ENCODE measurements at regions not wholly inside any gene's neighbourhood (a gene's known extent, or its start where the extent isn't known, plus 50 kb on each side); places are given as distances from the start of the nearest gene placed in this dataset.

- Histone ChIP-seq H3K4me3 (ENCODE audit: low read depth in 1 of 2, low read length in 2 of 2) (no peak overlapping the region), H3K4me1 (ENCODE audit: control insufficient read depth in 2 of 2, insufficient read depth in 2 of 2, low read length in 1 of 2) (no peaks in the 10 kb centered on the region), H3K27ac (ENCODE audit: low read depth in 2 of 2, low read length in 1 of 2) (no peak overlapping the region), H3K27me3 (ENCODE audit: control insufficient read depth in 1 of 2, insufficient read depth in 2 of 2, low read length in 2 of 2) (no peaks in the 10 kb centered on the region), H3K36me3 (ENCODE audit: control insufficient read depth in 2 of 2, insufficient read depth in 2 of 2, low read length in 1 of 2) (no peaks in the 10 kb centered on the region), H3K9me3 (ENCODE audit: control insufficient read depth in 2 of 2, insufficient read depth in 1 of 2, low read depth in 1 of 2, low read length in 1 of 2) (no peaks in the 10 kb centered on the region)
- WGBS, 2 donors, result 77 to 78% methylated on average over 3 of the region's 3 CpGs
Measured at GRCh38 chr15:72983801-72984545, 68.3 kb upstream of the NEO1 start.

DNA sequence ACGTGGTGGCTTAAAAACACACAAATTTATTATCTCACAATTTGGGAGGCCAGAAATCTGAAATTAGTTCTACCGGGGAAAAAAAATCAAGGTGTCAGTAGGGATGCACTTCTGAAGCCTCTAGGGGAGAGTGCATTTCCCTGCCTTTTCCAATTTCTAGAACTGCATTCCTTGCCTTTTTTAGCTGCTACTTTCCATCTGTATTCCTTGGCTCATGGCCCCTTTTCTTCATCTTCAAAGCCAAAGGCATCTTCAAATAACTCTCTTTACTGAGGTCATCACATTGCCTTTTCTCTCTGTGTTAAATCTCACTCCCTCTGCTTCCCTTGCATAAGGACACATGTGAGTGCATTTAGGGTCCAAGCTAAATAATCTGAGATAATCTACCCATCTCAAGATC, 69.5 kb upstream of the NEO1 start:
- WGBS, 2 donors, result 54 to 58% methylated on average over 2 of the region's 2 CpGs
- no peaks in the 10 kb centered on the region for H3K4me1 ChIP-seq (ENCODE audit: control insufficient read depth in 2 of 2, insufficient read depth in 2 of 2, low read length in 1 of 2)
- no peaks in the 10 kb centered on the region for H3K36me3 ChIP-seq (ENCODE audit: control insufficient read depth in 2 of 2, insufficient read depth in 2 of 2, low read length in 1 of 2)
- no peaks in the 10 kb centered on the region for H3K9me3 ChIP-seq (ENCODE audit: control insufficient read depth in 2 of 2, insufficient read depth in 1 of 2, low read depth in 1 of 2, low read length in 1 of 2)
- no peak overlapping the region for H3K4me3 ChIP-seq (ENCODE audit: low read depth in 1 of 2, low read length in 2 of 2)
- no peak overlapping the region for H3K27ac ChIP-seq (ENCODE audit: low read depth in 2 of 2, low read length in 1 of 2)
- no peaks in the 10 kb centered on the region for H3K27me3 ChIP-seq (ENCODE audit: control insufficient read depth in 1 of 2, insufficient read depth in 2 of 2, low read length in 2 of 2)

- H3K4me3 ChIP-seq (ENCODE audit: low read depth in 1 of 2, low read length in 2 of 2), result no peak overlapping the region
- no peaks in the 10 kb centered on the region for H3K27me3 ChIP-seq (ENCODE audit: control insufficient read depth in 1 of 2, insufficient read depth in 2 of 2, low read length in 2 of 2)
- no peaks in the 10 kb centered on the region for H3K36me3 ChIP-seq (ENCODE audit: control insufficient read depth in 2 of 2, insufficient read depth in 2 of 2, low read length in 1 of 2)
- no peak overlapping the region for H3K27ac ChIP-seq (ENCODE audit: low read depth in 2 of 2, low read length in 1 of 2)
- WGBS, 2 donors, result 59 to 73% methylated on average over 1 of the region's 1 CpG
- no peaks in the 10 kb centered on the region for H3K9me3 ChIP-seq (ENCODE audit: control insufficient read depth in 2 of 2, insufficient read depth in 1 of 2, low read depth in 1 of 2, low read length in 1 of 2)
- no peaks in the 10 kb centered on the region for H3K4me1 ChIP-seq (ENCODE audit: control insufficient read depth in 2 of 2, insufficient read depth in 2 of 2, low read length in 1 of 2)
Measured at GRCh38 chr15:72980661-72981060, 71.6 kb upstream of the NEO1 start.

- Histone ChIP-seq H3K27me3 (ENCODE audit: control insufficient read depth in 1 of 2, insufficient read depth in 2 of 2, low read length in 2 of 2) (no peaks in the 10 kb centered on the region), H3K4me3 (ENCODE audit: low read depth in 1 of 2, low read length in 2 of 2) (no peak overlapping the region), H3K36me3 (ENCODE audit: control insufficient read depth in 2 of 2, insufficient read depth in 2 of 2, low read length in 1 of 2) (no peaks in the 10 kb centered on the region), H3K27ac (ENCODE audit: low read depth in 2 of 2, low read length in 1 of 2) (no peak overlapping the region), H3K9me3 (ENCODE audit: control insufficient read depth in 2 of 2, insufficient read depth in 1 of 2, low read depth in 1 of 2, low read length in 1 of 2) (no peaks in the 10 kb centered on the region), H3K4me1 (ENCODE audit: control insufficient read depth in 2 of 2, insufficient read depth in 2 of 2, low read length in 1 of 2) (no peaks in the 10 kb centered on the region)
- 67 to 74% methylated on average over 5 of the region's 5 CpGs for WGBS, 2 donors
Measured at GRCh38 chr15:72979791-72980190, 72.5 kb upstream of the NEO1 start.

GRCh38 chr15:72979308-72979707, 73.0 kb upstream of the NEO1 start:
- Histone ChIP-seq H3K4me3 (ENCODE audit: low read depth in 1 of 2, low read length in 2 of 2) (no peak overlapping the region), H3K9me3 (ENCODE audit: control insufficient read depth in 2 of 2, insufficient read depth in 1 of 2, low read depth in 1 of 2, low read length in 1 of 2) (no peaks in the 10 kb centered on the region), H3K27ac (ENCODE audit: low read depth in 2 of 2, low read length in 1 of 2) (no peak overlapping the region), H3K27me3 (ENCODE audit: control insufficient read depth in 1 of 2, insufficient read depth in 2 of 2, low read length in 2 of 2) (no peaks in the 10 kb centered on the region), H3K36me3 (ENCODE audit: control insufficient read depth in 2 of 2, insufficient read depth in 2 of 2, low read length in 1 of 2) (no peaks in the 10 kb centered on the region), H3K4me1 (ENCODE audit: control insufficient read depth in 2 of 2, insufficient read depth in 2 of 2, low read length in 1 of 2) (no peaks in the 10 kb centered on the region)
- WGBS, 2 donors, result 66 to 76% methylated on average over 4 to 5 of the region's 5 CpGs

- WGBS, 2 donors, result 86 to 88% methylated on average over 5 of the region's 5 CpGs
Measured at GRCh38 chr15:72978223-72978622, 74.0 kb upstream of the NEO1 start.

DNA sequence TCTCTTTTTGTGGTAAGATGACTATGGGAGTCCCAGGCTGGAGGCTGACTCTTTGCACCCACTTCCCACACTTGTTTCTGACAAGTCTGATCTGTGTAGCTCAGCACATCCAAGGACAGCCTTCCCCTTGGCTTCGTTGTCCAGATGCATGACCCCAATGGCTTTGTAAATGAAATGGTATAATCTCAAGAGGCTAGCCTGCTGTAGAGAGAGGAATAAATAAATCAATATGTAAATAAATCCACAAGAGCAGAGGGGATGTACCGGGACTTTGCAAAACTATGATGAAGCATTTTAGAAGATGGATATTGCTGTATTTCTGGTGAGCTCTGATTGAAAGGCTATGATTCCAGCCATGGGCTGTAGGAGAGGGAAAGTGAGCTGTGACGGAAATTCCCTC, 79.9 kb upstream of the NEO1 start:
- Histone ChIP-seq H3K4me1 (ENCODE audit: control insufficient read depth in 2 of 2, insufficient read depth in 2 of 2, low read length in 1 of 2) (peaks cover 0 to 2% of the 10 kb centered on the region in 2 donors), H3K9me3 (ENCODE audit: control insufficient read depth in 2 of 2, insufficient read depth in 1 of 2, low read depth in 1 of 2, low read length in 1 of 2) (no peaks in the 10 kb centered on the region), H3K4me3 (ENCODE audit: low read depth in 1 of 2, low read length in 2 of 2) (no peak overlapping the region), H3K27me3 (ENCODE audit: control insufficient read depth in 1 of 2, insufficient read depth in 2 of 2, low read length in 2 of 2) (no peaks in the 10 kb centered on the region), H3K36me3 (ENCODE audit: control insufficient read depth in 2 of 2, insufficient read depth in 2 of 2, low read length in 1 of 2) (no peaks in the 10 kb centered on the region), H3K27ac (ENCODE audit: low read depth in 2 of 2, low read length in 1 of 2) (no peak overlapping the region)
- 73 to 75% methylated on average over 3 of the region's 3 CpGs for WGBS, 2 donors

More at GRCh38 chr15:72978223-72978622, 74.0 kb upstream of the NEO1 start:
- H3K27ac ChIP-seq (ENCODE audit: low read depth in 2 of 2, low read length in 1 of 2), result no peak overlapping the region
- H3K4me3 ChIP-seq (ENCODE audit: low read depth in 1 of 2, low read length in 2 of 2), result no peak overlapping the region
- H3K4me1 ChIP-seq (ENCODE audit: control insufficient read depth in 2 of 2, insufficient read depth in 2 of 2, low read length in 1 of 2), result no peaks in the 10 kb centered on the region
- no peaks in the 10 kb centered on the region for H3K27me3 ChIP-seq (ENCODE audit: control insufficient read depth in 1 of 2, insufficient read depth in 2 of 2, low read length in 2 of 2)
- H3K36me3 ChIP-seq (ENCODE audit: control insufficient read depth in 2 of 2, insufficient read depth in 2 of 2, low read length in 1 of 2), result no peaks in the 10 kb centered on the region
- H3K9me3 ChIP-seq (ENCODE audit: control insufficient read depth in 2 of 2, insufficient read depth in 1 of 2, low read depth in 1 of 2, low read length in 1 of 2), result no peaks in the 10 kb centered on the region

- Histone ChIP-seq H3K27ac (ENCODE audit: low read depth in 2 of 2, low read length in 1 of 2) (no peak overlapping the region), H3K36me3 (ENCODE audit: control insufficient read depth in 2 of 2, insufficient read depth in 2 of 2, low read length in 1 of 2) (no peaks in the 10 kb centered on the region), H3K9me3 (ENCODE audit: control insufficient read depth in 2 of 2, insufficient read depth in 1 of 2, low read depth in 1 of 2, low read length in 1 of 2) (no peaks in the 10 kb centered on the region), H3K4me1 (ENCODE audit: control insufficient read depth in 2 of 2, insufficient read depth in 2 of 2, low read length in 1 of 2) (peaks cover 0 to 2% of the 10 kb centered on the region in 2 donors), H3K4me3 (ENCODE audit: low read depth in 1 of 2, low read length in 2 of 2) (no peak overlapping the region), H3K27me3 (ENCODE audit: control insufficient read depth in 1 of 2, insufficient read depth in 2 of 2, low read length in 2 of 2) (no peaks in the 10 kb centered on the region)
- 59 to 70% methylated on average over 7 of the region's 7 CpGs for WGBS, 2 donors
Measured at GRCh38 chr15:72971766-72972165, 80.5 kb upstream of the NEO1 start.

DNA sequence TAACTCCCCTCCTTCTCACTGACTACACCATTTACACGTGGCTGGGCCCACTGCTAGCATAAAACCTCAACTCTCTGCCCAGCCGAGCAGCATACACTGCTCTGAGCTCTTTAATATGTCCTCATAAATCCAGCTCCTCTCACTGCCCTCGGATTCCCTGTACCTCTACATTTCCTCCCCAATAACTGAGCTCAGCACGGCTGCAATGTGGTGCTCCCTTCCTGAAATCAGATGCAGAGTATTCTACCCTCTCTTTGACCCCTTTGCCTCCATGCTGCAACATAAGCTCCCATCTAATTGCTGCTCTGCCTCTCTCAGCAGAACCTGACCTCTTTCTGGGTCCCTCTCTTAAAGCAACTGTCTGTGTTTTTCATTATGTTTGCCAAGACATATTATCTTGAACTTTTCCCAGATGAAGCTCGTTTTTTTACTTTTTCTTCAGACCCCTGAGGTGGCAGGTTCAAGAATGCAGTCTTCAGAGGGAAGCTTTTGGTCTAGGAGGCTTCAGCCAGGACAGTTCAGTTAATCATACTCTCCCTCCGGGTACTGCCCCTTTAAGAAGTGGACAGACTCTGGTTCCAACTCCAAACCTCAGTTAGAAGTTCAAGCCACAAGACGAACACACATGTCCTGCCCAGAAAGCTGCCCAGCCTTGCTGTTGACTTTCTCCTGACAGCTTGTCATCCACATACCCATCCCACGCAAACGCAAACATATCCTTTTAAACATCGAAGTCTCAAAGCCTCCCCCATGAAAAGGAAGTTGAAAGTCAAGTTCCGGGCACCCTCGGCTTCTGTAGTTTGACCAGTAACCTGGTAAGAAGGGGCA, 81.1 kb upstream of the NEO1 start:
- Histone ChIP-seq H3K27ac (ENCODE audit: low read depth in 2 of 2, low read length in 1 of 2) (no peak overlapping the region), H3K27me3 (ENCODE audit: control insufficient read depth in 1 of 2, insufficient read depth in 2 of 2, low read length in 2 of 2) (no peaks in the 10 kb centered on the region), H3K9me3 (ENCODE audit: control insufficient read depth in 2 of 2, insufficient read depth in 1 of 2, low read depth in 1 of 2, low read length in 1 of 2) (no peaks in the 10 kb centered on the region), H3K4me1 (ENCODE audit: control insufficient read depth in 2 of 2, insufficient read depth in 2 of 2, low read length in 1 of 2) (peaks cover 0 to 2% of the 10 kb centered on the region in 2 donors), H3K36me3 (ENCODE audit: control insufficient read depth in 2 of 2, insufficient read depth in 2 of 2, low read length in 1 of 2) (no peaks in the 10 kb centered on the region), H3K4me3 (ENCODE audit: low read depth in 1 of 2, low read length in 2 of 2) (no peak overlapping the region)
- 35 to 37% methylated on average over 12 of the region's 12 CpGs for WGBS, 2 donors

All from esophagus (tissue), 2 donors.